ENCODE measurements at regions not wholly inside any gene's neighbourhood (a gene's known extent, or its start where the extent isn't known, plus 50 kb on each side); places are given as distances from the start of the nearest gene placed in this dataset.

DNA sequence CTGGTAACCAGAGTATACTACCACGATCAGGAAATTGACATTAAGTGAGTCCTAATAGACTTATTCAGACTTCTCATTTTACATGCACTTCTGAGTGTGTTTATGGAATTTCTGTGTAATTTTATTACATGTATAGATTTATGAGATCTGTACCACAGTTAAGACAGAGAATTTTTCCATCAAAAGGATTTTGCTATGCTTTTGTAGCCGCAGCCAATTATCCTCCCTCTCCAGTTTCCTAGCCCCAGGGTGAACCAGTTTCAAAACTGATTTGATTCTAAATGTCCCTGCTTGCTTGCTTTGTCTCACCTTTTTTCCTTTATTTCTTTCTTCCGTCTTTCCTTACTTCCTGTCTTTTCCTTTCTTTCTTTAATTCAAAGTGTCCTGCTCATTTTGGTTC is 661.2 kb upstream of the BCHE start:
- TF ChIP-seq EZH2 (IDR thresholded peaks at IDR 0.05; ENCODE audit: insufficient read depth, poor library complexity, severe bottlenecking) (no peak), EZH2phosphoT487 (IDR thresholded peaks at IDR 0.05; ENCODE audit: insufficient read depth, low read depth) (no peak)
